Umbilical cord (tissue), 1 donor: ENCODE measurements at regions not wholly inside any gene's neighbourhood (a gene's known extent, or its start where the extent isn't known, plus 50 kb on each side); places are given as distances from the start of the nearest gene placed in this dataset.

ENCODE experiments used
- DNase-seq: peaks from one replicate; pipeline ENCODE4 v3.0.0-alpha.2; 2015; ENCODE audit warnings: low spot score

DNA sequence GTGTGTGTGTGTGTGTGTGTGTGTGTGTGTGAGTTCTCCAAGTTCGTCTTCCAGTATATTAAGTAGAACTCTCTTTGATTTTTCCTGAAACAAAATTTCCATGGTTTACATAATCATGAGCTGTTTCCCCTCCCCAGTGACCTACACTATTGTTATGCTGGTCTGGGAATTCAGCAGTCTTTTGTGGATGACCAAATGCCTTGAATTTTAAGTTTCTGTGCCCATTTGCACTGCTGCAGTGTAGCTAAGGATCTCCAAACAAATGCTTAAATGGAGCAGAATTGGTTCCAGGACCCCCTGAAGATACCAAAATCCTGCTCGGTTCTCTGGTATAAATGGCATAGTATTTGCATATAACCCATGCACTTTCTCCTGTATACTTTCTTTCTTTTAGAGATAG is 77.2 kb upstream of the SLC34A2 start:
- no peak for DNase-seq

DNA sequence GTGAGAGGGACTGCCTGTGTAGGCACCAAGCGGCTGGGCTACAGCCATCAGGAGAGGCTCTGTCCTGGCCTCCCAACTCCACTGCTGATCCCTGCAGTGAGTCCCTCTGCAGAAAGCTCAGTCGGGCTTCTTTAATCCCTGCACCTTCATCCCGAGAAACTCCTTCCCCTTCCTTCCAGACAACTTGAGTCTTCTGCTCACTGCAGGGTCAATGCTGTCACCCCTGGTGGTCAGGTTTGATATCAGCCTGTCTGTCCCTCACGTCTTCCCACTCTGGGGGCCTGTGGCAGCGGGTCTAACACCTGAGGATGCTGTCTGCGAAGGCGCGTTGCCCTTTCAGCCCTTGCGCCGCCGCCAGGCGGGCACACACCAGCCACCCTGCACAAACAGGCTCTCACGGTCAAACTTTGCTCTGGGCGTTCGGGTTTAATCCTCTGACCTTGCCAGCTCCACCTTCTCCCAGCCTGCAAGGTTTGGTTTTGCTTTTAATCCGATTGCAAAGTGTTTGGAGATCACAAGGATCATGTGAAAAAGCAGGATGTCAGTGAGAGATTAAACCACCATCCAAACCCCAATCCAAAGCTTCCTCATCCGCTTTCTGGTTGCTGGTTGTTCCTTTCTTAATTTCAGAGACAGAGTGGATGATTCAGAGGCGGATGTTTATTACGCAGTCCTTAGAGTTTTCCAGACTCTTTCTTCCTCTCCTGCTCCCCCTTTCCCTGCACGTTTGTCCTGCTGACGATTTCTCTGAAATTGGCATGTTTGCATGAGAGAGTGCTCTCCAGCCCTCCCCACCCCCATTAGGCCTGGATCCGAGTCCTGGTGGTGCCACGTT is 74.8 kb upstream of the SLC34A2 start:
- DNase-seq: no peak

DNA sequence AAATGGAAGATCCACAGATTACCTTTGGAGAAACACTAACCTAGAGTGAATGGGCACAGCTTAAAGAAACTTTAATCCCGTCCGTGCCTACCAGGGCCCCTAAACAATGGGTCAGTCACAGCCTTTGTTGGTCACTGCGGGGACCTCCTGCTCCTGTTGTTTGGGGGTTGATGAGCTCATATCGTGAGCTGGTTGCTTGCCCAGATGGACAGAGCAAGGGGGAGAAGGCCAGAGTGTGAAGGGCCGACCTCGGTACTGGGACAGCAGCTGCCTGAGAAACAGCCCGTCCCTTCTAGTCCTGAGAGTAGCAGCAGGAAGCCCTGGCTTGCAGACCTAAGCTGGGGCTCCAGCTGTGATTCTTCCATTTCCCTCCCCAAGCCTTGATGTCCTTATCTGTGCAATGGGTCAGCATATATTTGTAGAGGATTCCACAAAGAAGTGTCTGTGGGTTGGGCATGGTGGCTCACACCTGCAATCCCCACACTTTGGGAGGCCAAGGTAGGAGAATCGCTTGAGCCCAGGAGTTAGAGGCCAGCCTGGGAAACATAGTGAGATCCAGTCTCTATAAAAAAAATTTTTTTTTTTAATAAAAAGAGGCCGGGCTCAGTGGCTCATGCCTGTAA is 69.6 kb upstream of the SLC34A2 start:
- DNase-seq: no peak

DNA sequence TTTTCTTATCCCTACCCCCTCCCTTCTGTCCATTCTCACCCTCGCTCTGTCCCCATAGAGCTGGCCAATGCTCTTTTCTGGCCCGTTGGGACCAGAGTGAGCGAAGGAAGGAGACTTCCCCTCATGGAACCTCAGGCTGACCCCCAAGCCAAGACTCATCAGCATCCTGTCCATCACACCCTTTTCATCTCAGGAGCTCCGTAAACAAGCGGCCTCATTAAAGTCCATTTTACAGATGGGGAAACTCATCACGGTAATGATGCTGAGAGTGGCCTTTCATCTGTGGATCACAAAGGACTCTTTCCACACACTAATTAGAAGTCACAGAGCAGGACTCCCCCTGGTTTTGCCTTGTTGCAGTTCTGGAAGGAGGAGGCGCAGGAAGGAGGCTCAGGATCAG is 67.4 kb upstream of the SLC34A2 start:
- no peak for DNase-seq

DNA sequence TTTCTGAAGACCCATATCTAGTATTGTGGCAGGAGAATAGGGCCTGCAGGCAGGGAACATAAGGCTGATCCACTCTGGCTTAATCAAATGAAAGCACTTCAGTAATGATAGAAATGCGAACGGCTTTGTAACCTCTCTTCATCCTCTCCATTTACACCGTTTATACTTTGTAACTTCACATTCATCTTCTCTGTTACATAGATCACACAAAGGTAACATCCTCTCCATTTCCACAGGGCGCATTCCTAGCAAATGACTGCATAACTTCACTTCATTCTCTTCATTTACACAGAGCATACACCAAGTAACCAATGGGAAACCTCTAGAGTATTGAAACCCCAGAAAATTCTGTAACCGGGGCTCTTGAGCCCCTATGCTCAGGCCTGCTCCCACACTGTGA is 65.5 kb upstream of the SLC34A2 start:
- no peak for DNase-seq

DNA sequence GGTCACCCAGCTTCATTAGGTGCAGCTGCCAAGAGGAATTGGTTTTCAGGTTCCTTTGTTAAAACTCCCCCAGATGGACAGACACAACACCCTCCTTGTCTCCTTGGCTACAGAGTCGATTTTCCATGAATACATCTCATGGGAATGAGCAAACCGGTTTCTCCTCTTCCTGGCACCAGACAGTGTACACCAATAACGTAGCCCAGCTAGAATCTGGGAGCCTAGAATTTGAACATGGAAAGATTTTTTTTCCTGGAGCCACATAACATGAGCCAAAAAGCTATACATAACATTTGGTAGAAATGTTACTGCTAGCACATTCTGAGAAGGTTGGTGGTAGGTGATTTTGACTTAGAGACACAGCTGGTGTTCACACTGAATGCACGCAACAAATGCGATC is 62.9 kb upstream of the SLC34A2 start:
- DNase-seq: no peak
